Erythroblast (primary cell): ENCODE measurements at regions not wholly inside any gene's neighbourhood (a gene's known extent, or its start where the extent isn't known, plus 50 kb on each side); places are given as distances from the start of the nearest gene placed in this dataset.

Experiments
- GATA1 ChIP-seq: IDR thresholded peaks from 2 replicates; pipeline ENCODE4 v1.6.1; 2011; ENCODE audit warnings: low read depth, mild to moderate bottlenecking, control low read depth, low read length, moderate library complexity
- POLR2A ChIP-seq: IDR thresholded peaks from 2 replicates; pipeline ENCODE4 v1.6.1; 2011; ENCODE audit warnings: mild to moderate bottlenecking, low read length

DNA sequence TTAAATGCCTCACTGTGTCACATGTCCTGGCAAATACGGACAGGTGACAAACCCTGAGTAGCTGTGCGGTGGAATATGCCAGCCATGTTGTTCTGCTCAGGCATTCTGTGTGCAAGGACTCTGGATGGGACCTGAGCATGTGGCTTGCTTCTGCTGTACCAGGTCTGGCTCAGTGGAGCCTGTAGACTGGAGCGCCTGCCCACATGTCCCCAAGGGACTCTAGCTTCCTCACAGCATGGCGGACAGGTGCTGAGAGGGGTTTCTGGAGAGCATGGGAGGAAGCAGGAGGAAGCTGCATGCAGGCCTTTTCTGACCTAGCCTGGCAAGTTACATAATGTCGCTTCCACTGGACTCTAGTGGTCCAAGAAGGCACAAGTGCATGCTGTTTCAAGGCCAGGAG, 96.3 kb downstream of the PLXNA1 start:
- no peak for TF ChIP-seq POLR2A
- TF ChIP-seq GATA1: no peak
